ENCODE measurements at regions not wholly inside any gene's neighbourhood (a gene's known extent, or its start where the extent isn't known, plus 50 kb on each side); places are given as distances from the start of the nearest gene placed in this dataset.

DNA sequence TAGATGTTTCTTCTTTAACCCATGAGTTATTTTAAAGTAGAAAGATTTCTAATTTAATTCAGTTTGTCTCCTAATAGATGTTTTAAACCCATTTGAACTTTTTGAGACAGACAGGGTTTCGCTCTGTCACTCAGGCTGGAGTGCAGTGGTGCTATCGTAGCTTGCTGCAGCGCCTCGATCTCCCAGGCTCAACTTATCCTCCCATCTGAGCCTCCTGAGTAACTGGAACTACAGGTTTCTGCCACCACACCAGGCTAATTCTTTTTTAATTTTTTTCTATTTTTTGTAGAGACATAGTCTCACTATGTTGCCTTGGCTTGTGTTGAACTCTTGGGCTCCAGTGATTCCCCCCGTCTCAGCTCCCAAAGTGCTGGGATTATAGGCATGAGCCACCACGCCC lies 53.0 kb upstream of the RAB18 start:
- H3K4me1 Mint-ChIP-seq (ENCODE audit: low read depth) = peaks cover 7% of the 10 kb centered on the region

DNA sequence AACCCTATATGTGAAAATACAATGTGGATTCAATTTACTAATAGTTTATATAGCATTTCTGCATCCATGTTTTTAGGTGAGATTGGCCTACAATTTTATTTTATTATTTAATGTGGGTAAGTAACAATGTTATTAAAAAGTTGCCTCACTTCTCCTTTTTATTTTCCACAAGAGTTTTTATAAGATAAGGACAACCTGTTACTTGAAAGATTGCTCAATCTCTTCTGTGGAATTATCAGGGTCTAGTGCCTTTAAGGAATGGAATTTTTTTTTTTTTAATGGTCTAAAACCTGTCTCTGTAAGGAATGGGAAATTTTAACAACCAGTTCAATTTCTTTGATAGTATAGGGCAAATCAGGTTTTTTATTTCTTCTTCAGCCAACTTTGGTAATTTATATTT lies 53.9 kb upstream of the RAB18 start:
- H3K9me3 Mint-ChIP-seq (ENCODE audit: low read depth) = no peaks in the 10 kb centered on the region
- TF ChIP-seq, protein P1, sequence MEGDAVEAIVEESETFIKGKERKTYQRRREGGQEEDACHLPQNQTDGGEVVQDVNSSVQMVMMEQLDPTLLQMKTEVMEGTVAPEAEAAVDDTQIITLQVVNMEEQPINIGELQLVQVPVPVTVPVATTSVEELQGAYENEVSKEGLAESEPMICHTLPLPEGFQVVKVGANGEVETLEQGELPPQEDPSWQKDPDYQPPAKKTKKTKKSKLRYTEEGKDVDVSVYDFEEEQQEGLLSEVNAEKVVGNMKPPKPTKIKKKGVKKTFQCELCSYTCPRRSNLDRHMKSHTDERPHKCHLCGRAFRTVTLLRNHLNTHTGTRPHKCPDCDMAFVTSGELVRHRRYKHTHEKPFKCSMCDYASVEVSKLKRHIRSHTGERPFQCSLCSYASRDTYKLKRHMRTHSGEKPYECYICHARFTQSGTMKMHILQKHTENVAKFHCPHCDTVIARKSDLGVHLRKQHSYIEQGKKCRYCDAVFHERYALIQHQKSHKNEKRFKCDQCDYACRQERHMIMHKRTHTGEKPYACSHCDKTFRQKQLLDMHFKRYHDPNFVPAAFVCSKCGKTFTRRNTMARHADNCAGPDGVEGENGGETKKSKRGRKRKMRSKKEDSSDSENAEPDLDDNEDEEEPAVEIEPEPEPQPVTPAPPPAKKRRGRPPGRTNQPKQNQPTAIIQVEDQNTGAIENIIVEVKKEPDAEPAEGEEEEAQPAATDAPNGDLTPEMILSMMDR (IDR thresholded peaks at IDR 0.05) = no peak
- no peaks in the 10 kb centered on the region for H3K36me3 Mint-ChIP-seq (ENCODE audit: low read depth)
- peaks cover 2% of the 10 kb centered on the region for H3K27me3 Mint-ChIP-seq (ENCODE audit: low read depth)
- no peak overlapping the region for H3K4me3 Mint-ChIP-seq (ENCODE audit: unreplicated experiment)
- H3K27ac Mint-ChIP-seq (ENCODE audit: unreplicated experiment) = no peak overlapping the region
- DNase-seq (ENCODE audit: low spot score) = no peak
- H3K4me1 Mint-ChIP-seq (ENCODE audit: low read depth) = peaks cover 7% of the 10 kb centered on the region

More for the DNA sequence above, 53.0 kb upstream of the RAB18 start:
- Mint-ChIP-seq H3K4me3 (ENCODE audit: unreplicated experiment) (no peak overlapping the region), H3K36me3 (ENCODE audit: low read depth) (no peaks in the 10 kb centered on the region), H3K27ac (ENCODE audit: unreplicated experiment) (no peak overlapping the region), H3K9me3 (ENCODE audit: low read depth) (no peaks in the 10 kb centered on the region), H3K27me3 (ENCODE audit: low read depth) (peaks cover 4% of the 10 kb centered on the region)
- TF ChIP-seq, protein P1 (IDR thresholded peaks at IDR 0.05) = no peak
- DNase-seq (ENCODE audit: low spot score) = no peak

DNA sequence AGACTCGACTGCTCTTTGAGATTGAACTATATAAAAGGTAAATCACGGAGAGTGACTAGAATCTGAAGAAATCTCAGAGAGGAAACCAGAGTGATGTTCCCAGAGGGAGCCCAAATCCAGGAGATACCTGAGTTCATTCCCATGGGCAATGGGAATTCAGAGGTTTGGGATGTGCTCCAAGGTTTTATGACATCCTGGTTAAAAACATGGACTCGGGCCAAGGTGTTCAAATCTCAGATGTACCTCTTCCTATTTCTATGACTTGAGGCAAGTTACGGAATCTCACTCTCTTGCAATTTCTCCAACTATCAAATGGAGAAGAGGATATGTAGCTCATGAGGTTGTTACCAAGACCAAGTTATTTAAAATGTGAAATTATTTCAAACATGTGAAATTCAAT lies 54.5 kb upstream of the RAB18 start:
- Mint-ChIP-seq H3K4me3 (ENCODE audit: unreplicated experiment) (no peak overlapping the region), H3K27me3 (ENCODE audit: low read depth) (peaks cover 2% of the 10 kb centered on the region), H3K9me3 (ENCODE audit: low read depth) (no peaks in the 10 kb centered on the region), H3K27ac (ENCODE audit: unreplicated experiment) (no peak overlapping the region), H3K4me1 (ENCODE audit: low read depth) (peaks cover 7% of the 10 kb centered on the region), H3K36me3 (ENCODE audit: low read depth) (no peaks in the 10 kb centered on the region)
- no peak for DNase-seq (ENCODE audit: low spot score)
- TF ChIP-seq, protein P1 (IDR thresholded peaks at IDR 0.05) = no peak

DNA sequence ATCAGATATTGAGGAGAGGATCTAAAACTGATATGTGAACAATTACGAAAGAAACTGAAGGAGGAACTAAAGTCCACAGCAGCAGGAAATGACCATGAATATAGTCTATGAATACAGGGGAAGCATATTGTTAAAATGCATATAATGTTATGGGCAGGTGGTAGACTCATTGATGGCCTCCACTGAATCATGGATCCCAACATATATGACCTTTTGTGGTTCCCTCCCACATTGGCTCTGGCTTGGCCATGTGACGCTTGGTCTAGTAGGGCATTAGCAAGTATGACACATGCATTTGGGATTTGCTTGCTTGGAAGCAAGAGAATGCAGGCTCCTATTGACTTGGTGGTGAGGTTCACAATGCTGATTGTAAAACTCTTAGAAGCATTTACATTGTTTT lies 55.2 kb upstream of the RAB18 start:
- Mint-ChIP-seq H3K9me3 (ENCODE audit: low read depth) (no peaks in the 10 kb centered on the region), H3K4me1 (ENCODE audit: low read depth) (peaks cover 7% of the 10 kb centered on the region), H3K36me3 (ENCODE audit: low read depth) (no peaks in the 10 kb centered on the region), H3K4me3 (ENCODE audit: unreplicated experiment) (no peak overlapping the region), H3K27me3 (ENCODE audit: low read depth) (no peaks in the 10 kb centered on the region), H3K27ac (ENCODE audit: unreplicated experiment) (no peak overlapping the region)
- TF ChIP-seq, protein P1 (IDR thresholded peaks at IDR 0.05) = no peak
- DNase-seq (ENCODE audit: low spot score) = no peak

DNA sequence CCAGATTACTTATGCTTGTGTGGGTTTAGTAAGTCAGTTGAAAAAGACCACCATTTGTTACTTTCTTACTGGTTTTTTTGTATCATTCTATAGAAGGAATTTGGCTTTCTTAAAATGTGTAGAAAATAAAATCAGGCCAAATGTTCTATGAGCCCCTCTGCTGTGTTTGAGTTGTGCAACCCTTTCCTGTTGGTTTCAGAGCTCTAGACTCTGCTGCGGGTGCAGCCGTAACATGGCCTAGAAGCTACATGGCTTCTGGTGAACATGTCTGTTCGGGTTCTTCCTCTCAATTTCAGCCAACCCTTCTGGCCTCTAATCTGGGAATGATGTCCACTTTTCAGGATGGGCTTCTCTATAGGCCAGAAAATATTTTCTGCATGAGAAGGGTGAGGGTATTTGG lies 56.6 kb upstream of the RAB18 start:
- no peaks in the 10 kb centered on the region for H3K9me3 Mint-ChIP-seq (ENCODE audit: low read depth)
- peaks cover 7% of the 10 kb centered on the region for H3K4me1 Mint-ChIP-seq (ENCODE audit: low read depth)
- H3K36me3 Mint-ChIP-seq (ENCODE audit: low read depth) = no peaks in the 10 kb centered on the region
- DNase-seq (ENCODE audit: low spot score) = no peak
- H3K4me3 Mint-ChIP-seq (ENCODE audit: unreplicated experiment) = no peak overlapping the region
- H3K27me3 Mint-ChIP-seq (ENCODE audit: low read depth) = no peaks in the 10 kb centered on the region
- TF ChIP-seq, protein P1 (IDR thresholded peaks at IDR 0.05) = no peak
- H3K27ac Mint-ChIP-seq (ENCODE audit: unreplicated experiment) = no peak overlapping the region
